ENCODE measurements at regions not wholly inside any gene's neighbourhood (a gene's known extent, or its start where the extent isn't known, plus 50 kb on each side); places are given as distances from the start of the nearest gene placed in this dataset.

DNA sequence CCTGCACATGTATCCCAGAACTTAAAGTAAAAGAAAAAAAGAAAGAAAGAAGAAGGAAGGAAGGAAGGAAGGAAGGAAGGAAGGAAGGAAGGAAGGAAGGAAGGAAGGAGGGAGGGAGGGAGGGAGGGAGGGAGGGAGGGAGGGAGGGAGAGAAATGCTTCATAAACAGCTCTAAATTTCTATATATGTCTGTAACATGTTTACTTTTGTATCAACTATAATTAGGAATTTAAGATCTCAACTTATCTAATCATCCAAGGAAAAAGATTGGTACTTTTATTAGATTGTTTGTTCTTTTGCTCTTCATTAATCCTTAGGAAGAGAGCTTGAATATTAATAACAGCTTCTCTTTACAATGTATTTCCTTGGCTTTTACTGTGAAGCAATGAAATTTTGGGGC lies 195.4 kb upstream of the PRMT6 start:
- TF ChIP-seq, protein P1, sequence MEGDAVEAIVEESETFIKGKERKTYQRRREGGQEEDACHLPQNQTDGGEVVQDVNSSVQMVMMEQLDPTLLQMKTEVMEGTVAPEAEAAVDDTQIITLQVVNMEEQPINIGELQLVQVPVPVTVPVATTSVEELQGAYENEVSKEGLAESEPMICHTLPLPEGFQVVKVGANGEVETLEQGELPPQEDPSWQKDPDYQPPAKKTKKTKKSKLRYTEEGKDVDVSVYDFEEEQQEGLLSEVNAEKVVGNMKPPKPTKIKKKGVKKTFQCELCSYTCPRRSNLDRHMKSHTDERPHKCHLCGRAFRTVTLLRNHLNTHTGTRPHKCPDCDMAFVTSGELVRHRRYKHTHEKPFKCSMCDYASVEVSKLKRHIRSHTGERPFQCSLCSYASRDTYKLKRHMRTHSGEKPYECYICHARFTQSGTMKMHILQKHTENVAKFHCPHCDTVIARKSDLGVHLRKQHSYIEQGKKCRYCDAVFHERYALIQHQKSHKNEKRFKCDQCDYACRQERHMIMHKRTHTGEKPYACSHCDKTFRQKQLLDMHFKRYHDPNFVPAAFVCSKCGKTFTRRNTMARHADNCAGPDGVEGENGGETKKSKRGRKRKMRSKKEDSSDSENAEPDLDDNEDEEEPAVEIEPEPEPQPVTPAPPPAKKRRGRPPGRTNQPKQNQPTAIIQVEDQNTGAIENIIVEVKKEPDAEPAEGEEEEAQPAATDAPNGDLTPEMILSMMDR (IDR thresholded peaks at IDR 0.05; ENCODE audit: extremely low read depth in 1 of 2, insufficient read depth in 1 of 2, low read depth in 1 of 2, low read length in 2 of 2) = no peak
- TF ChIP-seq POLR2AphosphoS5 (IDR thresholded peaks at IDR 0.05; ENCODE audit: insufficient read depth, low read depth, low read length) (no peak), POLR2A (IDR thresholded peaks at IDR 0.05; ENCODE audit: low read depth, low read length) (no peak), EZH2 (IDR thresholded peaks at IDR 0.05; ENCODE audit: borderline replicate concordance, low read depth, low read length, severe bottlenecking) (no peak), JUN (IDR thresholded peaks at IDR 0.05; ENCODE audit: borderline replicate concordance, insufficient read depth, insufficient read length, low read depth) (no peak), MYC (IDR thresholded peaks at IDR 0.05; ENCODE audit: low read depth, low read length) (no peak), FOS (IDR thresholded peaks at IDR 0.05; ENCODE audit: borderline replicate concordance, insufficient read depth, low read length) (no peak)
- TF ChIP-seq, protein P2, sequence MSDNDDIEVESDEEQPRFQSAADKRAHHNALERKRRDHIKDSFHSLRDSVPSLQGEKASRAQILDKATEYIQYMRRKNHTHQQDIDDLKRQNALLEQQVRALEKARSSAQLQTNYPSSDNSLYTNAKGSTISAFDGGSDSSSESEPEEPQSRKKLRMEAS (IDR thresholded peaks at IDR 0.05; ENCODE audit: insufficient read depth, insufficient read length) = no peak

Data from endothelial cell of umbilical vein (primary cell).